Panc1 (cell line): ENCODE measurements at regions not wholly inside any gene's neighbourhood (a gene's known extent, or its start where the extent isn't known, plus 50 kb on each side); places are given as distances from the start of the nearest gene placed in this dataset.

Experiments
- POLR2AphosphoS5 ChIP-seq: IDR thresholded peaks from 2 replicates; pipeline ENCODE4 v1.6.1; 2012; ENCODE audit warnings: mild to moderate bottlenecking, low read depth, low read length, moderate library complexity
- REST ChIP-seq, 2 experiments: IDR thresholded peaks; 2 replicates each; pipeline ENCODE4 v1.6.1; 2011 to 2012; ENCODE audit warnings: low read depth in 2 of 2, control low read depth in 1 of 2, low read length in 1 of 2, mild to moderate bottlenecking in 1 of 2, moderate library complexity in 1 of 2; ENCODE audit not compliant: insufficient read depth in 1 of 2
- TF ChIP-seq, protein P1 (sequence below): fragments of 450-650 bp; IDR thresholded peaks from 2 replicates; pipeline ENCODE4 v1.5.1; 2017; ENCODE audit warnings: mild to moderate bottlenecking

DNA sequence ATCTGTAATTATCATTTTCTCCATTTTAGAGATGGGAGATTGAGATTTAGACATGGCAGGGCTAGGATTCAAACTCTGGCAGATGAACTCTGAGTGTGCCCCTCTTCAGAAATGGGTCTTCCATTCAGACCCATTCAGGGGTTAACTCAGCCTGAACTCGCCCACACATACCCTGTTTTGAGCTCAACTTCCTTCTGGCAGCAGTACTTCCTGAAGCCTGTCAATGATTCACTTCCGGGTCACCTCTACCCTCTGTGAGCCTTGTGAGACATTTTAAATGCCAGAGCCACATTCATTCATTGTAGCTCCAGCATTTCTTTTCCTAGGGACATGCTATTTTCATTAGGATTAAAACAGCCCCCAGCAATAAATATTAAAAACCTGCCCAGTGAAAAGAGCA lies 209.3 kb upstream of the SLC24A2 start:
- TF ChIP-seq POLR2AphosphoS5 (no peak), REST (IDR thresholded peaks at IDR 0.05; ENCODE audit: insufficient read depth in 1 of 2, low read depth in 2 of 2, low read length in 1 of 2) (no peak)
- TF ChIP-seq, protein P1, sequence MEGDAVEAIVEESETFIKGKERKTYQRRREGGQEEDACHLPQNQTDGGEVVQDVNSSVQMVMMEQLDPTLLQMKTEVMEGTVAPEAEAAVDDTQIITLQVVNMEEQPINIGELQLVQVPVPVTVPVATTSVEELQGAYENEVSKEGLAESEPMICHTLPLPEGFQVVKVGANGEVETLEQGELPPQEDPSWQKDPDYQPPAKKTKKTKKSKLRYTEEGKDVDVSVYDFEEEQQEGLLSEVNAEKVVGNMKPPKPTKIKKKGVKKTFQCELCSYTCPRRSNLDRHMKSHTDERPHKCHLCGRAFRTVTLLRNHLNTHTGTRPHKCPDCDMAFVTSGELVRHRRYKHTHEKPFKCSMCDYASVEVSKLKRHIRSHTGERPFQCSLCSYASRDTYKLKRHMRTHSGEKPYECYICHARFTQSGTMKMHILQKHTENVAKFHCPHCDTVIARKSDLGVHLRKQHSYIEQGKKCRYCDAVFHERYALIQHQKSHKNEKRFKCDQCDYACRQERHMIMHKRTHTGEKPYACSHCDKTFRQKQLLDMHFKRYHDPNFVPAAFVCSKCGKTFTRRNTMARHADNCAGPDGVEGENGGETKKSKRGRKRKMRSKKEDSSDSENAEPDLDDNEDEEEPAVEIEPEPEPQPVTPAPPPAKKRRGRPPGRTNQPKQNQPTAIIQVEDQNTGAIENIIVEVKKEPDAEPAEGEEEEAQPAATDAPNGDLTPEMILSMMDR, result no peak
